HG03196 (cell line): ENCODE measurements at regions not wholly inside any gene's neighbourhood (a gene's known extent, or its start where the extent isn't known, plus 50 kb on each side); places are given as distances from the start of the nearest gene placed in this dataset.
"Not testable (repeated sequence)": the region's sequence is repeated elsewhere in the genome, so short reads cannot be mapped to it uniquely, and the experiment has no call there.

Experiments used
- ATAC-seq: cut with Tn5 transposase; IDR thresholded peaks from one replicate; pipeline ENCODE4 v1.9.1; 2021; ENCODE audit not compliant: unreplicated experiment

DNA sequence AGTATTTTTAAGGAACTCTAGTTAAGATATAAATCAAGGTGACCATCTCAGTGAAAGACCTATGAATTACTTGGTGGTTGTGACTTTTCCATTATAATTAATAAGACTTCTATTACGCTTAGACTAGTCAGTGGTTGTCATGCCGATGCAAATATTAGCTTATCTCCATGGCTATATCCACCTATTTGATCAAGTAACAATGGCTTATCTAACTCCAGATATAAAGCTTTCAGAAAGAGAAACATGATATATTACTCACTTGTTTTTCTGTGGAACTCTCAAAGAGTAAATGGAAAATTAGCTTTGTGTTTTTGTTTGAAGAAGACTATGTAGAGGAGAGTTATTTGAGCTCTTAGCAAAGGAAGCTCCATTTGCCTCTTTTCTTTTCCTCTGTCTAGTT lies 323.8 kb upstream of the DCN start:
- ATAC-seq = no peak

GRCh38 chr12:91505006-91505405 lies 322.4 kb upstream of the DCN start:
- ATAC-seq = no peak

GRCh38 chr12:91502208-91502607 lies 319.6 kb upstream of the DCN start:
- no peak for ATAC-seq

GRCh38 chr12:91496337-91496736 lies 313.7 kb upstream of the DCN start:
- no peak for ATAC-seq

GRCh38 chr12:91493308-91493707 lies 310.7 kb upstream of the DCN start:
- no peak for ATAC-seq

GRCh38 chr12:91492648-91493047 lies 310.0 kb upstream of the DCN start:
- no peak for ATAC-seq

- no peak for ATAC-seq
Observed at GRCh38 chr12:91490667-91491311, 308.2 kb upstream of the DCN start.

GRCh38 chr12:91483471-91483985 lies 300.9 kb upstream of the DCN start:
- no peak for ATAC-seq

DNA sequence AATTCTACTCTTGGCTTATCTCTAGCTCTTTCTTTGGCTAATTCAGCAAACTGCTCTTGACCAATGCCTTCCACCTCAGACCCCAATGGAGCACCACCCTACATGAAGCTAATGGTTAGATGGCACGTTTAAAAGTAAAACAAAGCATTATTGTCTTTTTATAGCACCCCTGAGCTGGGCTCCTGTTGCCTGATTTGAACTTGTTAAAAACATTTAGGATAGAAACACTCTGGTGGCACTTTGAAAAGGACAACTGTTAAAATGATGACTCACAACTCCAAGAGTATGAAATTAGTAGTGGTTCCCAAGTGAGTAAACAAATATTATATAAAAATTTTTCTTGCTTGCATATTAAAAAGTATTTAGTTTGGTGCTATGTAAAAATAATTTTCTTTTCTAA lies 299.6 kb upstream of the DCN start:
- ATAC-seq = no peak

DNA sequence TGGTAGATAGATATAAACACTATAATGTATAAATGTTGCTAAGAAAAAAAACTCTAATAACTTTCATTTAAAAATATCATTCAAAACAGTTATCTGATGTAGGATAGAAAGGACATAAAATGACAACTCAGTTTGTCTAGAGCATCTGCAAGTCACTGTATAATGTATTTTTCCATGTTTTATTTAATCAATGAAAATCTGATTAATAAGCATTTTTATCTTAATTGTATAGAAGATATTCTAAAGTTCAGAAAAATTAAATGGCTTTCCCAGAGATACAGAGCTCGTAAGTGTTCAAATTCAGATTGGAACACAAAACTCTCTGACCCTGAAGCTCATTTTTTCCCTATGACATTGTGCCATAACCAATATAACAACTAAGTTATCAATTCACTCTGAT lies 295.9 kb upstream of the DCN start:
- no peak for ATAC-seq

- no peak for ATAC-seq
Observed at GRCh38 chr12:91467686-91468085, 285.1 kb upstream of the DCN start.

DNA sequence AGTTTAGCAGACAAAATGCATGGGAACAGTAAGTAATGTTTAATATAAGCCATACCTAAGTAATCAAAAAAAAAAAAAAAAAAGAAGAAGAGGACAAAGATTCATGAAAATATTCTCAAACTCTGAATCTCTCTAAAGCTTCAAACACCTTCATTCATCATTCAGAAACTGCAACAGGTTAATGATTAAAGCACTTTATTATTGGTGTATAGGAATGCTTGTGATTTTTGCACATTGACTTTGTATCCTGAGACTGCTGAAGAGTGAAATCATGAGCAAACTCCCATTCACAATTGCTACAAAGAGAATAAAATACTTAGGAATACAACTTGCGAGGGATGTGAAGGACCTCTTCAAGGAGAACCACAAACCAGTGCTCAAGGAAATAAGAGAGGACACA lies 278.4 kb upstream of the DCN start:
- no peak for ATAC-seq

DNA sequence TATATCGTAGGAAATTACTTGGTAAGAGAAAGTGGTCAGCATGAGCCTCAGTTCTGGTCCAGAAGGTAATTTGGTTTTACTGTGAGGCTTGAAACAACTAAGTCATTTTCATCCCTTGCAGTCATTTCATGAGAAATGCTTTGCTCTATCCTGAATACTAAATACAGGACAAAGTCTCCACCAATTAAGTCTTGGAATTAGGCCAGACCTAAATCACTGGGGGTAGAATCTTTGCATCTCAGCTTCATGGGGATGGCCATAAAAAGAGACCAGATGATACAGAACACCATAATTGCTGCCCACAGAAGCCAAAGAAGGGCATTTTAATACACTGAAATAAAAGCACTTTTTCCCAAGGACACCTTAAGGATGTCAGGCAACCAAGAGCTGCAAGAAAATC lies 277.9 kb upstream of the DCN start:
- no peak for ATAC-seq

DNA sequence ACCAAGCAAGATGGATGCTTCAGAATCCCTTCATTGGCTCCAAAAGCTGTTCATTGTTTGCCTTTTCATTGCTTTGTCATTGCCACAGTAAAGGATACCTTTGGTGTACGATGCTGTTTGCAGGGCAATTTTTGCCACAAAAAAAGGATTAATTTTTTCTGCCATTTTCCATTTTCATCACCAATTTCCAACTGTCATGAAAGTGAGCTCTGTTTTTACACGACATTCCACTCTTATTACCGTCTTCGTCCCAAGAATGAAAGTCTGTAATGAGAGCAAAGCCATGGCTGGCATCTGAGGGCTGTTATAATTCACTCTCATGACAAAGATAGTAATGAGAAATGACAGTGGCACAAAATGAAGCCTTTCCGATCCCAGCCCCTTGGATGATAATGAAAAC lies 272.7 kb upstream of the DCN start:
- ATAC-seq = no peak

- no peak for ATAC-seq
Observed at GRCh38 chr12:91454179-91454578, 271.6 kb upstream of the DCN start.

GRCh38 chr12:91452464-91452863 lies 269.8 kb upstream of the DCN start:
- ATAC-seq = not testable (repeated sequence)

- no peak for ATAC-seq
Observed at GRCh38 chr12:91441993-91442952, 259.7 kb upstream of the DCN start.

DNA sequence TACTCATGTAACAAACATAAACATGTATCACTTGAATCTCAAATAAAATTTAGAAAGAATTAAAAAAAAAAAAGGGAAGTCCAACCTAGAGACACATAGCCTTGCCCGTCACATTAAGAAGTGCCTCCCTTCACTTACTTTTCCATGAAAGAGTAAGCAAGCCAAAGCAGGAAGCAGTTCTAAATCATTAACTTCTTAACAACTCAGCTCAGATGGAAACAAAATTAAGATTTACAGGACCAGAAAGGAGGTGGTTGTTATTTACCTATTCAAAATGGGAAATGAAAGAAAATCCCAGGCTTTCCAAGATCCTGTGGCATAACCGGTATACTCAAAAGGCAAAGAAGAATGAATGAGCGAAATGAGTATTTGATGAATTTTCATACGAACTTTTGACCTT lies 258.6 kb upstream of the DCN start:
- no peak for ATAC-seq

DNA sequence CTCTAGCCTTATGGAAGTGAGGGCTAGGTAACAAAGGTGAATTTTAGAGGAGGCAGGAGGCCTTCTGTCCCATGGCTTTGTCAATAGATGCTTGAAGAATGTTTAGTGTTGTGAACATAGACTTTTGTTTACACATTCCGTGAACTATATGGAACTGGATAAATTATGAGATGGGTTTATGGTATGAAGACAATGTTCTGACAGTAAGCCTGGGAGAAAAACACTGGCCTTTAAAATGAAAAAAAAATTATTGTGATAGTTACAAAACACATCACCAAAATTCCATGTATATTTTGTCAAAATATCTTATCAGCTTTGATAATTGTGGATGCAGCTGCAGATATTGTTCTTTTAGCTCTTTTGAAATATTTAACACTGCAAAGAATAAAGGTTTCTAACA lies 251.5 kb upstream of the DCN start:
- ATAC-seq = no peak

- ATAC-seq = no peak
Observed at GRCh38 chr12:91432755-91433154, 250.1 kb upstream of the DCN start.

- no peak for ATAC-seq
Observed at GRCh38 chr12:91432089-91432488, 249.5 kb upstream of the DCN start.

DNA sequence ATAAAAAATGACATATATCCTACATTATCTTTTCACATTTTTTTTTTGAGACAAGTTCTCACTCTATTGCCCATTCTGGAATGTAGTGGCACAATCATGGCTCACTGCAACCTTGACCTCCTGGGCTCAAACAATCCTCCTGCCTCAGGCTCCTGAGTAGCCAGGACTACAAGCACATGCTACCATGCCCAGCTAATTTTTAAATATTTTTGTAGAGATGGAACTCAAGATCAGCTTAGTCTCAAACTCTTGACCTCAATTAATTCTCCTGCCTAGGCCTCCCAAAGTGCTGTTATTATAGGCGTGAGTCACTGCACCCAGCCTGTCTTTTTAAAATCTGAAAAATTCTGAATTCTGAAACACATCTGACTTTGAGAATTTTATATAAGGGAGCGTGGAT lies 241.9 kb upstream of the DCN start:
- ATAC-seq = no peak
